Left kidney (tissue), 1 donor: ENCODE measurements at regions not wholly inside any gene's neighbourhood (a gene's known extent, or its start where the extent isn't known, plus 50 kb on each side); places are given as distances from the start of the nearest gene placed in this dataset.

Source experiments
- DNase-seq: peaks from one replicate; pipeline ENCODE4 v3.0.0-alpha.2; 2013

- no peak for DNase-seq
Observed at GRCh38 chr4:3818371-3818770, 52.2 kb downstream of the ADRA2C start.

DNA sequence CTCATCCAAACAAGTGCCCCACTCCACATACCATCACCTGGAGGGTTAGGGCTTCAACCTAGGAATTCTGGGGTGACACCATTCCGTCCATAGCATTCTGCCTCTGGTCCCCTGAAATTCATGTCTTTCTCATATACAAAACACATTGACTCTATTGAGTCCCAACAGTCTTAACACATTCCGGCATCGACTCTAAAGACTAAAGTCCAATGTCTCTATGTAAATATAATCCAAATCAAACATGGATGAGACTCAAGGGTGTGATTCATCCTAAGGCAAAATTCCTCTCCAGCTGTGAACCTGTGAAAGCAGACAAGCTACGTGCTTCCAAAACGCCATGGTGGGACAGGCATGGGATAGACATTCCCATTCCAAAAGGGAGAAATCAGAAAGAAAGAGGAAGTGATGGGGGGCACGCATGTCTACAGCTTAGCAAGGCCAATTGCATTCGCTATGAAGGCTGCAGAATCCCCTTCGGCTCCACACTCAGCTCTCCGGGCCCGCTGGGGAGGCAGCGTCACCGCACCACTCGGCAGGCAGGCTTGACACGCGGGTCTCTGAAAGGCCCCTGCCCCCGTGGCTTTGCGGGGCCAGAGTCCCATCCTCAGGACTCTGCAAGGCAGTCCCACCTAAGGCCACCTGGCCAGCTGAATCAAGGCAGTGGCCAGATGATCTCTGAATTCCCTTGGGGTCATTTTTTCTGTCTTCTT lies 53.2 kb downstream of the ADRA2C start:
- no peak for DNase-seq

- no peak for DNase-seq
Observed at GRCh38 chr4:3820016-3820805, 54.0 kb downstream of the ADRA2C start.

DNA sequence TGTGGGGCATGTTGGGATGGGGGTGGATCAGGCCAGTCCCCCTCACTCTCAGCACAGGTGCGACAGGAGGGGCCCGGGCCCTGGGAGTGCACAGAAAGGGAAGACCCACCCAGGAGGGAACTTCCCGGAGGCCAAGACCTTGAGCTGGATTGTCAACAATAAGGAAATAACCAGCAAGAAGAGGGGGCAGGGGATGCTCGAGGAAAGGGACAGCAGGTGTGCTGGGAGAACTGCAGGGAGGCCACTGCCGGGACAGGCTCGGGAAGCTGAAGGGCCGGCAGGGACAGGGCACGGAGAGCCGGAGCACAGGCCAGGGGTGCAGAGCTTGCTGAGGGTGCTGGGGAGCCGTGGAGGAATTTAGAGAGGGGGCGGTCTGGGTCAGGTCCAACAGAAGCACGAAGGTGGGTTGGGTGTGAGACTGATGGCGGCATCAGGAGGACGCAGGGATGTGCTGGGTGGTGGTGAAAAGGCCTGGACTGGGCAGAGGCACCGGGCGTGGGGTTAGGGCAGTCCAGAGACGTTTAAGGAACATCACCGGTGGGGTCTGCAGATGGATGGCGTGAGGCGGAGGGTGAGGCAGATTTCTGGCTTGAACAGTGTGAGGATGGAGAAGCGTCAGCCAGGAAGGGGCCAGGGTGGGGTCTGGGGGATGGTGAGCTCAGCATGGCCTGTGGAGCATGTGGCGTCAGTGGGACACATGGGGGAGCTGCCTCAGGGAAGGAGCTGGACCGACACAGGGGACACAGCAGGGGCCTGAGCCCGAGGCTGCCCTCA lies 54.8 kb downstream of the ADRA2C start:
- DNase-seq, result no peak

DNA sequence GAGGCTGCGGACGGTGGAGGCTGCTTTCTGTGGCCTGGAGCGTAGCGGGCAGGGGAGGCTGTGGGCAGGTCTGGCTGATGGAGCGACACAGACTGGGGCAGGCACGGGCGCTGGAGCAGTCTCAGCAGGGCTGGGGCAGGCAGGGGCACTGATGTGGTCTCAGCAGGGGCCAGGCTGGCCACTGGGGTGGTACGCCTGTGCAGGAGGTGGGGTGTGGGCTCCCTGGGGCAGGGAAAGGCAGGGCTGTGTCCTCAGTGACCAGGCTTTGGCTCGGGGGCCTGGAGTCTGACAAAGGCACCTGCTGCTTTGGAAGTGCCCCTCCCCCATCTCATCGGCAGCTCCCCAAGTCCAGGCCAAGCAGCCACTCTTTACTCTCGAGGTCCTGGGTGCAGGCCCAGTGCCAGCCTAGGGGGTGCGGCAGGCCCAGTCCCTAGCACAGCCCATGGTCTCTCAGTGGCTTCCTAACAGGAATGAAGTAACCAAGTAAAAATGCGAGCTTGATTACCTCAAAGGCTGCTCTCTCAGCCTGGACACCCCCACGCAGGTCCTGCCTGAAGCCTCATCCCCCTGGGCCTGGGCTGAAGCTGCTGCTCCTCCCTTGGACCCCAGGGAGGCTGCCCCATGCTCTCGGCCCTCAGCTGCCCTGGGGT lies 55.5 kb downstream of the ADRA2C start:
- no peak for DNase-seq

GRCh38 chr4:3822230-3822947 lies 56.2 kb downstream of the ADRA2C start:
- no peak for DNase-seq

GRCh38 chr4:3823496-3824341 lies 57.5 kb downstream of the ADRA2C start:
- DNase-seq, result no peak

- no peak for DNase-seq
Observed at GRCh38 chr4:3824521-3825270, 58.5 kb downstream of the ADRA2C start.

DNA sequence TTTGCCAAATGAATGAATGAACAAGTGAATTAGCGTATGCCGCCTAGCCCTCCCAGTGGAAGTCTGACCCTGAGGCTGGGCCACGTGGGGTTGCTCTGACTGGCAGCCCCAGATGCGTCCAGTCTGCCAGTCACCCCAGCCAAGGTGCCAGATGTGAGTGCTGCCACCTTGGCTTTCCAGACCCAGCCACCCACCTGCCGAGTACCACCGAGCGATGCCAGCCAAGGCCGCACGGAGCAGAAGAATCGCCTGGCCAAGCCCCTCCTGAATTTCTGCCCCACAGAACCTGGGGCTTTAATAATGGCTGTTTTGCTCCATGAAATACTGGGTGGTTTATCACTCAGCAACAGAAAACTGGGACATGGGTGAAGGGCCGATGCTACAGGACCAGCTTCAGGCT lies 59.3 kb downstream of the ADRA2C start:
- no peak for DNase-seq

GRCh38 chr4:3826247-3827172 lies 60.3 kb downstream of the ADRA2C start:
- no peak for DNase-seq

DNA sequence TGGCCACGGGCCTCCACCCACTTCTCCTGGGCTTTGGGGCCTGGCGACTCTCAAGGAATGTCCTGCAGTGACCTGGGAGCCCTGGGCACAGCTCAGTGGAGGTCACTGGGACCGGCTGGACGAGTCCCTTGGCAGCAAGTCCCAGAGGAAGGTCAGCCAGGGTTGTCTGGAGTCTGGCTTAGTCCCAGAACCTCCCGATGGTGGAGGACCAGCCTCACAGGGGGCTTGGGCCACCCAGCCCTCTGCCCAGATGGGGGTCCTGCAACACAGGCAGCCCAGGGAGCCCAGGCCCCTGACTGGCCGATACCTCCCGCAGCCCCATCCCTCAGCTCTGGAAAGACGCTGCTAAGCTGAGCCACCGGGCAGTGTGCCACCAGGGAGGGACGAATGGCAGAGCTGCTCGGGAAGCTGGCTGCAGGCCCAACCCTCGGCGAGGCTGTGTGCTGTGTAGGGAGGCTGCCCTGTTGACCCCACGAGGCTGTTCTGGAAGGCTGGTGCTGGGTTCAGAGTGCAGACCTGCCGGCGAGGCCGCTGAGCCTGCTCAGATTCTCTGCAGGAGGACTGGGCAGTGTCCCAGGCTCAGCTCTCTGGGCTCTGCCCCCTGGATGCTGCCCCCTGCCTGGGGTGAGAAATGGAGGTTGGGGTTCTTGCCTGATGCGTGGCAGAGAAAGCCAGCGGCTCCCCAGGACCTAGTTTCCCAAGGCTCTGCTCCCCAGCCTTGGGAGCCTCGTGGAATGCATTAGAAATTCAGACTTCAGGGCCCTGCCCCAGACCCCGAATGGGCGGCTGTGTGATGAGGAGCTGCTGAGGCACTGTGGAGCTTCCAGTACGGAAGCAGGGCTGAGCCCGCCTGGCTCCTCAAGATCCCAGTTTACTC lies 61.7 kb downstream of the ADRA2C start:
- no peak for DNase-seq

GRCh38 chr4:3828546-3828945 lies 62.4 kb downstream of the ADRA2C start:
- no peak for DNase-seq

DNA sequence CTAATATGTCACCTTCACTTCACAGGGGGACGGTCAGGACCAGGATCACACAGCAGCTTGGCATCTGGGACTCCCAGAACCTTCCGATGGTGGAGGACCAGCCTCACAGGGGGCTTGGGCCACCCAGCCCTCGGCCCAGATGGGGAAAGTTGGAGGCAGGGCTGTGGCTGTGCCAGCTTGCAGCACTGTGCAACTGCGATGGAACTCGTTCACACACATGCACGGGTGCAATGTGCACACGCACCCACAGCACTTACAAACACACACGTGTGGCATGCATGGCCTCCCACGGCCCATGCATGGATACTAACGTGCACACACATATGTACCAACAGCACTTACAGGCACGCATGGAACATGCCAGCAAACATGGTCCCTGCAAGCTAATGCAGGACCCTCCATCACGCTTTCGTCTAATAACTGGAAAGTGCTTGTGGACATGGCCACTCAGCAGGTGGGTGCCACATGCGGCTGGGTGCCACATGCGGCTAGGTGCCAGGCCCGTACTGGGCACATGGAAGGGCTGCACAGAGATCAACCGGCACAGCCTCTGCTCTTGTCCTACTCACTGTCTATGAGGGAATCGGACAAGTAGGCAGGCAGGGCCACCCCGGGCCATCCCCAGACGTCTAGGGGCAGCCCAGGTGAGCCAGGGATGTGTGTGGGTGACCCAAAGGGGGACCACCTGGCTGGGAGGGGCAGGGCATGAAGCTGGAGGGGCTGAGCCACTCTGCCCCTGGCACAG lies 63.2 kb downstream of the ADRA2C start:
- no peak for DNase-seq

DNA sequence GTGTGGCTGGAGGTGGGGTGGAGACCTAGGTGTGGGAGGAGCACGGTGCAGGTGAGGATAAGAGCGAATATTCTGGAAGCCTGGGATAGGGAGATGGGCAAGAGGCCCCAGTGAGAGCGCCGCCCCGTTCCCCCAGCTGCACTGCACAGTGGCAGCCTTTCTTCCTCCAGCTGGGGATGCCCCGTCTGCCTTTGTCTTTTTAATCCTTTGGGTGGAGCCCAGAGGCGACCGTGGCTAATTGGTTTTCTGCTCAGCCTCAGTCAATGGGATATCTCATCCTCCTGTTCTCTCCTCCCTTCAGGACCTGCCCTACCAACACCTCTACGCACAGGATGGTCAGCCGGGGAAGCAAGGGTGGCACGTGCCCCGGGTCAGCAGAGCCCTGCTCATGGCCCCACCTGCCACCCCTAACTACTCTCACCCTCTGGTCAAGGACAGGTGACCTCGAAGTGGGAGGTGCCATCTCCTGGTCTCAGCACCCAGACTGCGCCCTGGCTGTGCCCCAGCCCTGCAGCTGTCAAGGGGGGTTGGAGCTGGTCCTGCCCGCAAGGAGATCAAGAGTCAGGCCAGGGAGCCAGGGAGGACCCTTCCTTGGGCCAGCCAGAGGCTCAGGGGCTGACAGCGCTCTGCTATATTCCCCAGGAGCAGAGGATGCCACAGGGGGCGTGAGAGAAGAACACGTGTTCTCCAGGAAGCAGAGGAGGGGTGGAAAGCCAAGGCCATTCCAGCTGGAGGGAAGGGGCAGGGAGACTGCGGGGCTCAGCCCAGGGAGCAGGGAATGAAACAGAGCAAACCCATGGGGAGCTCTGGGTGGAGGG lies 64.0 kb downstream of the ADRA2C start:
- no peak for DNase-seq

DNA sequence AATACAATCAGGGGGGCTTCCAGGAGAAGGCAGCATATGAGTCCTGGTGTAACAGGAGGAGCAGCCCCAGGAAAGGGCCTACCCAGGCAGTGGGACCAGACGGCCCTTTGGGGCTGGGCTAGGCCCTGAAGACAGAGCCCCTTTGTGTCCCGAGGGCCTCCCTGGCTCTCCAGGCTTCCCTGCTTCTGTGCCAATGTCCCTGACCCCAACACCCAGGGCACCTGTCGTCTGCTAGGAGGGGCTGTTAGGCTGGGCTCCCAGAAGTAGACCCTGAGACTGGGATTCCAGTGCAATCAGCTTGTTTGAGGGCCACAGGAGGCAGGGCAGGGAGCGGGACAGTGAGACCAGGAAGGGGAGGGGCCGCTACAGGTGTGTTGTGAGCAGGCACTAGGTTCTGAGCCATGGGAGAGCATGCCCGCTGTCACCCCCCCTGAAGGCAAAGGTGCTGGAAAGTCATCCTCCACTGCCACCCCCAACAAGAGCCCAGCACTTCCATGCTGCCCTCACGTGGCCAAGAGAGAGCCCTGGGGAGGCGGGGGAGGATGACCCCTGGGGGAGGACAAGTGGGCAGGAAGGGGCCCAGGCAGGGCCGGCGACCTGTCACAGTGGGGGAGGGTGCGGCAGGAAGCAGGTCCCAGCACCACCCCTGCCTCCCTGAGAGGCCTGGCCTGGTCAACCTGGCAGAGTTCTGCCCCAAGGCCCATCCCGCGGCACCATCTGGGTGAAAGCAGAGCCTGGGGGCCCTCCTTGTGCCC lies 64.8 kb downstream of the ADRA2C start:
- no peak for DNase-seq
